H9 (cell line): ENCODE measurements at regions not wholly inside any gene's neighbourhood (a gene's known extent, or its start where the extent isn't known, plus 50 kb on each side); places are given as distances from the start of the nearest gene placed in this dataset.

ENCODE experiments used
- DNase-seq: peaks from one replicate; pipeline ENCODE4 v3.0.0-alpha.2; 2017
- H2AFZ ChIP-seq: one replicate; pipeline ENCODE4 v1.6.1; 2013; ENCODE audit warnings: mild to moderate bottlenecking, low read length, control low read depth, moderate library complexity
- H2AK5ac ChIP-seq: 2 replicates; pipeline ENCODE4 v1.6.1; 2013; ENCODE audit warnings: low read length, control low read depth, mixed read lengths; ENCODE audit not compliant: insufficient read length
- H2BK120ac ChIP-seq: one replicate; pipeline ENCODE4 v1.6.1; 2013; ENCODE audit warnings: low read depth, mild to moderate bottlenecking, low read length, control low read depth, inconsistent platforms; ENCODE audit not compliant: poor library complexity, severe bottlenecking
- H2BK12ac ChIP-seq: 2 replicates; pipeline ENCODE4 v1.6.1; 2013; ENCODE audit warnings: low read length, control low read depth, mixed read lengths, low read depth; ENCODE audit not compliant: insufficient read length
- H2BK15ac ChIP-seq: 2 replicates; pipeline ENCODE4 v1.6.1; 2013; ENCODE audit warnings: low read depth, low read length, control low read depth
- H2BK20ac ChIP-seq: one replicate; pipeline ENCODE4 v1.6.1; 2013; ENCODE audit warnings: low read depth, mild to moderate bottlenecking, low read length, control low read depth, inconsistent platforms; ENCODE audit not compliant: poor library complexity, severe bottlenecking
- H2BK5ac ChIP-seq: 2 replicates; pipeline ENCODE4 v1.6.1; 2013; ENCODE audit warnings: low read length, control low read depth, mixed read lengths; ENCODE audit not compliant: insufficient read length
- H3K14ac ChIP-seq: 2 replicates; pipeline ENCODE4 v1.6.1; 2013; ENCODE audit warnings: low read length, control low read depth; ENCODE audit not compliant: insufficient read depth
- H3K18ac ChIP-seq: 2 replicates; pipeline ENCODE4 v1.6.1; 2013; ENCODE audit warnings: low read depth, mild to moderate bottlenecking, mixed read lengths, low read length, control low read depth; ENCODE audit not compliant: insufficient read length
- H3K23ac ChIP-seq: 2 replicates; pipeline ENCODE4 v1.6.1; 2013; ENCODE audit warnings: low read length, control low read depth, mixed read lengths, low read depth; ENCODE audit not compliant: insufficient read length
- H3K23me2 ChIP-seq: 2 replicates; pipeline ENCODE4 v1.6.1; 2013; ENCODE audit warnings: low read depth, mild to moderate bottlenecking, mixed read lengths, low read length, control low read depth; ENCODE audit not compliant: insufficient read length, poor library complexity, severe bottlenecking
- H3K27ac ChIP-seq: 2 replicates; pipeline ENCODE4 v1.5.1; 2013; ENCODE audit warnings: low read length, control low read depth, mixed read lengths, low read depth; ENCODE audit not compliant: insufficient read length
- H3K27me3 ChIP-seq: 2 replicates; pipeline ENCODE4 v1.6.1; 2013; ENCODE audit warnings: low read length, control low read depth, inconsistent platforms; ENCODE audit not compliant: insufficient read depth
- H3K4ac ChIP-seq: 2 replicates; pipeline ENCODE4 v1.6.1; 2013; ENCODE audit warnings: low read depth, mild to moderate bottlenecking, control low read depth, inconsistent platforms, low read length, moderate library complexity
- H3K4me1 ChIP-seq: 2 replicates; pipeline ENCODE4 v1.6.1; 2013; ENCODE audit warnings: low read length, control low read depth, inconsistent platforms; ENCODE audit not compliant: insufficient read depth
- H3K4me2 ChIP-seq: 2 replicates; pipeline ENCODE4 v1.6.1; 2013; ENCODE audit warnings: low read length, control low read depth, mixed read lengths; ENCODE audit not compliant: insufficient read length, insufficient read depth
- H3K56ac ChIP-seq: 2 replicates; pipeline ENCODE4 v1.6.1; 2013; ENCODE audit warnings: low read depth, mild to moderate bottlenecking, mixed read lengths, low read length, control low read depth; ENCODE audit not compliant: insufficient read length
- H3K79me1 ChIP-seq: 2 replicates; pipeline ENCODE4 v1.6.1; 2013; ENCODE audit warnings: low read depth, mild to moderate bottlenecking, moderate library complexity, low read length, control low read depth, inconsistent platforms; ENCODE audit not compliant: insufficient read depth, poor library complexity, severe bottlenecking
- H3K79me2 ChIP-seq: 2 replicates; pipeline ENCODE4 v1.6.1; 2013; ENCODE audit warnings: low read length, control low read depth, inconsistent platforms; ENCODE audit not compliant: insufficient read depth
- H3K9ac ChIP-seq: 2 replicates; pipeline ENCODE4 v1.6.1; 2013; ENCODE audit warnings: low read length, control low read depth, mixed read lengths; ENCODE audit not compliant: insufficient read length; ENCODE audit errors: extremely low read depth
- H3K9me3 ChIP-seq: one replicate; pipeline ENCODE4 v1.6.1; 2013; ENCODE audit warnings: low read depth, low read length, inconsistent platforms; ENCODE audit not compliant: control insufficient read depth
- H3T11ph ChIP-seq: one replicate; pipeline ENCODE4 v1.6.1; 2013; ENCODE audit warnings: mild to moderate bottlenecking, low read length, control low read depth, inconsistent platforms
- H4K20me1 ChIP-seq: one replicate; pipeline ENCODE4 v1.6.1; 2013; ENCODE audit not compliant: control insufficient read depth, insufficient read length, insufficient read depth
- H4K5ac ChIP-seq: 2 replicates; pipeline ENCODE4 v1.6.1; 2013; ENCODE audit warnings: low read depth, mild to moderate bottlenecking, mixed read lengths, low read length, control low read depth; ENCODE audit not compliant: insufficient read length
- H4K8ac ChIP-seq: replicated peaks from 2 replicates; pipeline ENCODE4 v1.6.1; 2013; ENCODE audit warnings: low read length, control low read depth, mixed read lengths, low read depth; ENCODE audit not compliant: insufficient read length
- H4K91ac ChIP-seq: 2 replicates; pipeline ENCODE4 v1.6.1; 2013; ENCODE audit warnings: low read depth, mild to moderate bottlenecking, moderate library complexity, mixed read lengths, low read length, control low read depth; ENCODE audit not compliant: insufficient read length
- H3K27ac Mint-ChIP-seq, 3 experiments: 2 replicates in 2 of 3; 3 replicates in 1 of 3; pipeline ENCODE4 v1.8.0; 2020 to 2021; ENCODE audit warnings: mixed read lengths in 3 of 3, mild to moderate bottlenecking in 1 of 3, moderate library complexity in 1 of 3
- H3K27me3 Mint-ChIP-seq: 2 replicates; pipeline ENCODE4 v1.8.0; 2021; ENCODE audit warnings: low read depth, mild to moderate bottlenecking, moderate library complexity, mixed read lengths
- H3K36me3 Mint-ChIP-seq, 3 experiments: 2 replicates in 2 of 3; 3 replicates in 1 of 3; pipeline ENCODE4 v1.8.0; 2020 to 2021; ENCODE audit warnings: low read depth in 3 of 3, mixed read lengths in 3 of 3; ENCODE audit not compliant: insufficient read depth in 1 of 3
- H3K4me1 Mint-ChIP-seq, 2 experiments: 2 replicates each; pipeline ENCODE4 v1.8.0; 2020; ENCODE audit warnings: mixed read lengths in 2 of 2
- H3K4me3 Mint-ChIP-seq, 2 experiments: 2 replicates in 1 of 2; 3 replicates in 1 of 2; pipeline ENCODE4 v1.8.0; 2020 to 2021; ENCODE audit warnings: mild to moderate bottlenecking in 2 of 2, mixed read lengths in 2 of 2, moderate library complexity in 1 of 2
- H3K9me3 Mint-ChIP-seq, 2 experiments: 2 replicates in 1 of 2; 3 replicates in 1 of 2; pipeline ENCODE4 v1.8.0; 2020; ENCODE audit warnings: mild to moderate bottlenecking in 2 of 2, mixed read lengths in 2 of 2, moderate library complexity in 1 of 2
- WGBS: extraction: QIAGEN DNeasy Blood & Tissue Kit; methylation state at CpG from one replicate; pipeline ENCODE4 v1.1.7; 2013; ENCODE audit warnings: missing lambda C conversion rate, low lambda C conversion rate, mixed read lengths; ENCODE audit not compliant: insufficient read length; ENCODE audit errors: extremely low coverage; 5-methylcytosine and 5-hydroxymethylcytosine counted together
- TF ChIP-seq, protein P1 (sequence below): fragments of 200-600 bp; sonication (generic); conservative IDR thresholded peaks from 3 replicates; pipeline ENCODE4 v1.8.0; 2021; ENCODE audit warnings: antibody characterized with exemption, mild to moderate bottlenecking

GRCh38 chr5:155193483-155194107 is 180.0 kb downstream of the KIF4B start:
- no peak overlapping the region for H3K23ac ChIP-seq
- H2AK5ac ChIP-seq: no peak overlapping the region
- H4K5ac ChIP-seq: no peak overlapping the region
- H3K14ac ChIP-seq: no peak overlapping the region
- Mint-ChIP-seq H3K36me3 (peaks cover 0 to under 1% (median 0%) of the 10 kb centered on the region in 3 experiments; a peak in 4 of 7 replicates), H3K9me3 (peaks cover 1 to 2% of the 10 kb centered on the region in 2 experiments), H3K4me1 (peaks cover 16 to 32% of the 10 kb centered on the region in 2 experiments), H3K27ac (no peak overlapping the region; a peak in 1 of 7 replicates), H3K27me3 (peaks cover 4% of the 10 kb centered on the region), H3K4me3 (no peak overlapping the region)
- H2AFZ ChIP-seq: no peak overlapping the region
- no peak overlapping the region for H3T11ph ChIP-seq
- TF ChIP-seq, protein P1, sequence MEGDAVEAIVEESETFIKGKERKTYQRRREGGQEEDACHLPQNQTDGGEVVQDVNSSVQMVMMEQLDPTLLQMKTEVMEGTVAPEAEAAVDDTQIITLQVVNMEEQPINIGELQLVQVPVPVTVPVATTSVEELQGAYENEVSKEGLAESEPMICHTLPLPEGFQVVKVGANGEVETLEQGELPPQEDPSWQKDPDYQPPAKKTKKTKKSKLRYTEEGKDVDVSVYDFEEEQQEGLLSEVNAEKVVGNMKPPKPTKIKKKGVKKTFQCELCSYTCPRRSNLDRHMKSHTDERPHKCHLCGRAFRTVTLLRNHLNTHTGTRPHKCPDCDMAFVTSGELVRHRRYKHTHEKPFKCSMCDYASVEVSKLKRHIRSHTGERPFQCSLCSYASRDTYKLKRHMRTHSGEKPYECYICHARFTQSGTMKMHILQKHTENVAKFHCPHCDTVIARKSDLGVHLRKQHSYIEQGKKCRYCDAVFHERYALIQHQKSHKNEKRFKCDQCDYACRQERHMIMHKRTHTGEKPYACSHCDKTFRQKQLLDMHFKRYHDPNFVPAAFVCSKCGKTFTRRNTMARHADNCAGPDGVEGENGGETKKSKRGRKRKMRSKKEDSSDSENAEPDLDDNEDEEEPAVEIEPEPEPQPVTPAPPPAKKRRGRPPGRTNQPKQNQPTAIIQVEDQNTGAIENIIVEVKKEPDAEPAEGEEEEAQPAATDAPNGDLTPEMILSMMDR: no peak
- no peak overlapping the region for H2BK20ac ChIP-seq
- DNase-seq: no peak
- H4K8ac ChIP-seq: no peak overlapping the region
- H3K9ac ChIP-seq: no peak overlapping the region
- H2BK120ac ChIP-seq: no peak overlapping the region
- H3K18ac ChIP-seq: no peak overlapping the region
- peaks cover 5% of the 10 kb centered on the region; the same call in 1 of the 2 replicates for H3K4me1 ChIP-seq
- WGBS: no CpG with 5 or more reads among the region's 7 CpGs
- no peaks in the 10 kb centered on the region for H3K23me2 ChIP-seq
- H3K79me1 ChIP-seq: no peaks in the 10 kb centered on the region
- no peak overlapping the region for H3K56ac ChIP-seq
- H4K20me1 ChIP-seq: no peaks in the 10 kb centered on the region
- H3K4me2 ChIP-seq: no peak overlapping the region
- H3K27me3 ChIP-seq: no peaks in the 10 kb centered on the region
- no peak overlapping the region for H2BK12ac ChIP-seq
- H3K4ac ChIP-seq: no peak overlapping the region
- no peak overlapping the region for H4K91ac ChIP-seq
- H3K27ac ChIP-seq: no peak overlapping the region
- H2BK5ac ChIP-seq: no peak overlapping the region
- H2BK15ac ChIP-seq: no peak overlapping the region
- H3K9me3 ChIP-seq: no peaks in the 10 kb centered on the region
- no peaks in the 10 kb centered on the region for H3K79me2 ChIP-seq
